HTR-8/SVneo (cell line): ENCODE measurements at regions not wholly inside any gene's neighbourhood (a gene's known extent, or its start where the extent isn't known, plus 50 kb on each side); places are given as distances from the start of the nearest gene placed in this dataset.
"Not testable (repeated sequence)": the region's sequence is repeated elsewhere in the genome, so short reads cannot be mapped to it uniquely, and the experiment has no call there.

Experiments
- DNase-seq: peaks from one replicate; pipeline ENCODE4 v3.0.0; 2011; ENCODE audit warnings: low spot score, mixed read lengths; ENCODE audit not compliant: insufficient read length
- FAIRE-seq: peaks from 2 replicates; lab custom pipeline; 2011; peaks lifted over from hg19 to GRCh38; lab: Jason Lieb, UNC

- DNase-seq = no peak
- FAIRE-seq = no peak
Observed at GRCh38 chr2:17163638-17164037, 354.6 kb downstream of the RAD51AP2 start.

GRCh38 chr2:17162713-17163112 lies 355.5 kb downstream of the RAD51AP2 start:
- DNase-seq (no peak), FAIRE-seq (no peak)

GRCh38 chr2:17160594-17160993 lies 357.6 kb downstream of the RAD51AP2 start:
- no peak for DNase-seq
- no peak for FAIRE-seq

- DNase-seq = no peak
- FAIRE-seq = no peak
Observed at GRCh38 chr2:17156086-17156485, 362.2 kb downstream of the RAD51AP2 start.

DNA sequence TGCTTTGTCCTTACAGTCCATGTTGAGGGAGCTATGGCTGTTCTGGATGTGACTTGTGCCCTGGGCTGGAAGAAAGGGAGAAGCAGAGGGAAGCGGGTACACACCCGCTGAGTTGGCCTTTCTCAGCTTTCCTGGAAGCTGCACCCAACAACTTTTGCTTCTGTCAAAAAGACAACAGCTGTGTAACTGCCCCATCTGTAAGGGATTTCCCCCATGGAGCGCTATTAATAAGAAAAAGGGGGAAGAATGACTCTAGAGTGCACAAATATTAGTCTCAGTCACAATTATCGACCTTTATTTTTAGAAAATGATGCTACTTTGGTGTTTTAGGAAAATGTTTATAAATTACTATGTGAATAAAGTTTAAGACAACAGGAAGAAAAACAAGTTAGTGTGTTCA lies 368.3 kb downstream of the RAD51AP2 start:
- DNase-seq (no peak), FAIRE-seq (no peak)

DNA sequence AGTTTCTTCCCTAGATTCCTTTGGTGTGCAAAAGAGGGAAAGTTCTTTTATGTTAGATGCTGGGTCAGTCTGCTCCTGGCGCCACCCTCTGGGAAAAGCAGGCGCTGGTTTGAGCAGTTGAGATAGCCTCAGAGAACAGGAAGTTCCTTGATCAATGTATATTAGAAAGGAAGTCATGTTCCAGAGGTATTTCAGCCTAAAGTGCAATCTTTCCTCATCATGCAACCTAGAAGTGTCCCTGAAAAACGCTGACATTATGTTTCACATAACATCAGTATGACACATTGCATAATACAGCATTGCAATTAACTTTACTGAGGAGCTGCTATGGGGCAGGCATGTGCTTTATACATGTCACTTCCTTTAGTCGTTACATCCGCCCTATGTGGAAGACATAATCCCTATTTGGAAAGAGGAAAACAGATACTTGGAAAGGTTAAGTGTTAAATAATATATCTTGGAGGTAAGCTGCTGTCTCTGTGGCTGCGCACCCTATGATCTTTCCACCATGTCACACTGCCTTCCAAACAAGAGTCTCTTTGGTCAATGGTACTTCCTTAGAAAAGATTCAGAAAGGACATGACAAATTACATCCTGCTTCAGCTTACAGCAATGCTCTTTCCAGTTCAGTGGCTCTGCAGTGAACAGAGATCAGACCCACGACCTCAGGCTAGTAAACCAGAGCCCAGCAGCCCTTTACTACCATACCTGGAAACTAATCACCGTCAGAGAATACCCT lies 369.7 kb downstream of the RAD51AP2 start:
- FAIRE-seq = no peak
- no peak for DNase-seq

DNA sequence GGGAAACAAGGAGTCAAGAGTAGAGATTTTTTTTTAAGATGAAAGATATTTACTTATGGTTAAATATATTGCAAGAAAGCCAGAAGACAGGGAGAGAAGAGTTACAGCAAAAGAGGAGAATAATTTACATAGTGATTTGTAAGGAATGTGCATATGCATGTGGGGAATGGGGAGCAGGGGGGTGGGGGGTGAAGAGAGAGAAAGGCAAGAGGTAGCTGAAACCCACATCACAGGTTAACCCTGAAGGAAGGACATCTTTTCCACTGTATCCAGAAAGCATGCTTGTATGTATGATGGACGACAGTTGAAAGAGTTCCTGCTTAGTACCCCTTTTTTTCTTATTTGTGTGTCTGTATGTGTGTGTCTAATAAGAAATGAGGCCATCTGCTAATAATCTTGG lies 371.9 kb downstream of the RAD51AP2 start:
- FAIRE-seq = no peak
- no peak for DNase-seq

GRCh38 chr2:17136877-17137276 lies 381.4 kb downstream of the RAD51AP2 start:
- DNase-seq (no peak), FAIRE-seq (no peak)

DNA sequence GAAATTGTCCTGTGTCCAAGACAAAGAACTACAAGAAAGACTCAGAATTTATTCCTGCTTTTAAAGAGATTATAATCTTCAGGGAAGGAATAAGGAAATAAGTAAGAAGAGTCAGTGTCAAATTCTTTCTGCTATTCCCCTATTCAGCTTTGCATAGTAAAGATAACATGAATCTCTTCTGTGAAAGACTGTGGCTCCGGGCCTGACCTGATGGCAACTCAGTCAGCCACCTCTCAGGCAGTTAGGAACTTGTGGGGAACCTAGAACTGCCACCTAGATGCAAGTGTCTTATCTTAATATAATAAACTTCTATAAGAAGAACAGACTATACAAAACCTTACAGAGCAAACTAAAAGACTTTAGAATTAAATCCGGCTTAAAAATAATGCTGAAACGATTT lies 382.0 kb downstream of the RAD51AP2 start:
- DNase-seq (no peak), FAIRE-seq (no peak)

GRCh38 chr2:17135619-17136018 lies 382.6 kb downstream of the RAD51AP2 start:
- DNase-seq = no peak
- no peak for FAIRE-seq

GRCh38 chr2:17133052-17133671 lies 385.1 kb downstream of the RAD51AP2 start:
- FAIRE-seq (no peak), DNase-seq (no peak)

- DNase-seq, FAIRE-seq: not testable (repeated sequence)
Observed at GRCh38 chr2:17130627-17131026, 387.6 kb downstream of the RAD51AP2 start.

DNA sequence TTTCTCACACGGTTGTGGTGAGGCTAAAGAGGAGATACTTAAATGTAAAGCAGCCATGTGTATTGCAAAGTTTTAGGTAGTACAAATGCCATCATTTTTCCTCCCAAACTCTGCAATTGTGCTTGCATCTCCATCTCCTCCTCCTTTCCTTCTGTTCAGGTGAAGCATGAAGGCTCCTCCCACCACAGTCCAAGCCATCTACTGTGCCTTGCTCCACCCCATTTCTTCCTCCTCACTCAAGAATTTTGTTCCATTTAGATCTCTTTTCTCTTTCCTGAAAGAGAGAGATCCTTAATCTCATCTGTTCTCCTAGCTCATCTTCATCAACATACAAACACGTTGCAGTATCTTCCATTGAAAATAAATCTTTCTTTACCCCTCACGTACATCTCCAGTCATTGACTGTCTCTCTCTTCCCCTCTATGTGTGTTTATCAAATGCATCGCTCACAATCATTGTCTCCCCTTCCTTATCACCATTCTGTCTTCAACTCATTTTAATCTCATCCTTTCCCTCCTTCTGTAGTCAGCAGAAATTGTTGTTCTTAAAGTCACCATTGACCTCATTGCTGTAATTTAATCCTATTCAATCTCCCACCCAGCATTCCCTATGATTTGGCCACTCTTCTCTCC lies 392.1 kb downstream of the RAD51AP2 start:
- FAIRE-seq (no peak), DNase-seq (no peak)

GRCh38 chr2:17124575-17125318 lies 393.5 kb downstream of the RAD51AP2 start:
- FAIRE-seq (no peak), DNase-seq (no peak)

GRCh38 chr2:17122887-17123501 lies 395.2 kb downstream of the RAD51AP2 start:
- no peak for DNase-seq
- no peak for FAIRE-seq

- DNase-seq = no peak
- no peak for FAIRE-seq
Observed at GRCh38 chr2:17115466-17115865, 402.8 kb downstream of the RAD51AP2 start.

DNA sequence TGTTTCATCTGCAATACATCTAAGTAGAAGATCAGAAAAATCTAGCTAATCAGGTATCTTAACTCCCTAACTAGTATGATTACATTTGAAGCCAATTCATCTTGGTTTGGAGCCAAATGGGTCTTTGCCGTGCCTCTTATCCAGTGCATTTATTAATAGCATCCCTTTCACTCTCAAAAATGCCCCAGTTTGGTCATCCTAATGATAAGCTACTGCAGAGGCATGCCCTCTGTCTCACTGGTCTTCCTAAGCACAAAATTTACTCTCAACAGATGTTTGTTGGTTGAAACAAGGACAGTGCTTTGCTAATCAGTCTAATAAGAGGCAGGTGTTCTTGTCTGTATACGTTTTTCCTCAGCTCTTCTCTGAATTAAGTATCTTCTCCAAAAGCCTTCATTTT lies 403.2 kb downstream of the RAD51AP2 start:
- no peak for DNase-seq
- no peak for FAIRE-seq

GRCh38 chr2:17107871-17108270 lies 410.4 kb downstream of the RAD51AP2 start:
- DNase-seq = no peak
- no peak for FAIRE-seq

DNA sequence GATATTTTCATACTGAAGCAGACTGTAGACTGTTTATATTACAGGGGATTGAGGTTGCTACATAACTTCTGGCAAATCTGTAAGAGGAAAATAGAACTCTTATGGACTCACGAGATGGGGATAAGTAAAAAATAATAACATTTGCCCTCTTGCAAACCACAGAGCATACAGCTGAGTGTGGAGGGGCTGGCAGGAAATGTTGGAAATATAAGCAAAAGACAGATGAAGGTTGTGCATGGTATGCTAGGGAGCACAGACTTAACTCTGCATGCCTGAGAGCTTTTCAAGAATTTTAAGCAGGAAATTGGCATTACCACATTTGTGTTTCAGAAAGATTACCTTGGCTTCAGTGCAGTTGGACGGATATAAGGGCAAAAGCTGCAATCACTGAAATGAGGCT lies 411.1 kb downstream of the RAD51AP2 start:
- DNase-seq (no peak), FAIRE-seq (no peak)

DNA sequence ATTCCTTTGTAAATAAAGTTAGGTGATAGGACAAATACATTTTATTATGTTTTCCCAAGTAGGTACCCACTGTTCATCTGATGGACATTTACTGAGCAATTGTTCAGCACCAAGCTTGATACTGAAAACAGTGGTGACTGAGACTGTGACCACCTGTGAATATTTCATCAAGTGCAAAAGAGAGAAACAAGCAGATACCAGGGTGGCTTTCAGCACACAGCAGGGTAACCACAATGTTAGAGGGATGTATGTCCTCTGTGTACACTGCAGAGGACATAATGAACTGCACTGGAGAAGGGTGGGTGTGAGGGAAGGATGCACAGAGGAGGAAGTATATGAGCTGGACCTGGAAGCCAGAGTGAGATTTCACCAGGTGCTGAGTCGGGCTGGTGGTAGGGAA lies 411.8 kb downstream of the RAD51AP2 start:
- FAIRE-seq = no peak
- no peak for DNase-seq
